DND-41 (cell line): ENCODE measurements at regions not wholly inside any gene's neighbourhood (a gene's known extent, or its start where the extent isn't known, plus 50 kb on each side); places are given as distances from the start of the nearest gene placed in this dataset.

Experiments used
- CTCF ChIP-seq: IDR thresholded peaks from 2 replicates; pipeline ENCODE4 v1.5.1; 2012; ENCODE audit warnings: borderline replicate concordance, low read length, moderate library complexity, mild to moderate bottlenecking; ENCODE audit not compliant: poor library complexity, severe bottlenecking; ENCODE audit errors: extremely low read depth
- EZH2 ChIP-seq: IDR thresholded peaks from 3 replicates; pipeline ENCODE4 v1.6.1; 2012; ENCODE audit warnings: borderline replicate concordance, low read depth, mild to moderate bottlenecking, moderate library complexity, low read length, inconsistent platforms; ENCODE audit not compliant: severe bottlenecking

GRCh38 chr5:67969176-67969575 is 246.4 kb upstream of the PIK3R1 start:
- TF ChIP-seq CTCF (no peak), EZH2 (no peak)
